ENCODE measurements at regions not wholly inside any gene's neighbourhood (a gene's known extent, or its start where the extent isn't known, plus 50 kb on each side); places are given as distances from the start of the nearest gene placed in this dataset.

DNA sequence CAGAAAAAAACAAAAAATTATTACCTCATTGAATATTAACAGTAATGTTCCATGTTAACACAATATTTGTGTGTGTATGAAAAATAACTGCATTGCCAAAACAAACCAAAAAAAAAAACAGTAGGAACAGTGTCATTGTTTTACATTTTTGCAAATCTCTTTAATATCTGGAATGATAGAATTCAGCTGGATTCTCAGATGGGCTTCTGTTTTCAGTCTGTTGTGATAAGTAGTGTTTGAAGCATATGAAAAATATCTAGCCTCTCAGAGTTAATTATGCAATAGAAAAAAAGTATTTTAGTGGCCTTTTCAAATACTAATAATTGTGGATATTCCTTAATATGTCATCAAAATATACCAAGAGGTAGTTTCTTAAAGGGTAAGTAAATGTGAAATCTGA is 52.9 kb upstream of the RWDD3 start (continued):
- TF ChIP-seq, protein P1, sequence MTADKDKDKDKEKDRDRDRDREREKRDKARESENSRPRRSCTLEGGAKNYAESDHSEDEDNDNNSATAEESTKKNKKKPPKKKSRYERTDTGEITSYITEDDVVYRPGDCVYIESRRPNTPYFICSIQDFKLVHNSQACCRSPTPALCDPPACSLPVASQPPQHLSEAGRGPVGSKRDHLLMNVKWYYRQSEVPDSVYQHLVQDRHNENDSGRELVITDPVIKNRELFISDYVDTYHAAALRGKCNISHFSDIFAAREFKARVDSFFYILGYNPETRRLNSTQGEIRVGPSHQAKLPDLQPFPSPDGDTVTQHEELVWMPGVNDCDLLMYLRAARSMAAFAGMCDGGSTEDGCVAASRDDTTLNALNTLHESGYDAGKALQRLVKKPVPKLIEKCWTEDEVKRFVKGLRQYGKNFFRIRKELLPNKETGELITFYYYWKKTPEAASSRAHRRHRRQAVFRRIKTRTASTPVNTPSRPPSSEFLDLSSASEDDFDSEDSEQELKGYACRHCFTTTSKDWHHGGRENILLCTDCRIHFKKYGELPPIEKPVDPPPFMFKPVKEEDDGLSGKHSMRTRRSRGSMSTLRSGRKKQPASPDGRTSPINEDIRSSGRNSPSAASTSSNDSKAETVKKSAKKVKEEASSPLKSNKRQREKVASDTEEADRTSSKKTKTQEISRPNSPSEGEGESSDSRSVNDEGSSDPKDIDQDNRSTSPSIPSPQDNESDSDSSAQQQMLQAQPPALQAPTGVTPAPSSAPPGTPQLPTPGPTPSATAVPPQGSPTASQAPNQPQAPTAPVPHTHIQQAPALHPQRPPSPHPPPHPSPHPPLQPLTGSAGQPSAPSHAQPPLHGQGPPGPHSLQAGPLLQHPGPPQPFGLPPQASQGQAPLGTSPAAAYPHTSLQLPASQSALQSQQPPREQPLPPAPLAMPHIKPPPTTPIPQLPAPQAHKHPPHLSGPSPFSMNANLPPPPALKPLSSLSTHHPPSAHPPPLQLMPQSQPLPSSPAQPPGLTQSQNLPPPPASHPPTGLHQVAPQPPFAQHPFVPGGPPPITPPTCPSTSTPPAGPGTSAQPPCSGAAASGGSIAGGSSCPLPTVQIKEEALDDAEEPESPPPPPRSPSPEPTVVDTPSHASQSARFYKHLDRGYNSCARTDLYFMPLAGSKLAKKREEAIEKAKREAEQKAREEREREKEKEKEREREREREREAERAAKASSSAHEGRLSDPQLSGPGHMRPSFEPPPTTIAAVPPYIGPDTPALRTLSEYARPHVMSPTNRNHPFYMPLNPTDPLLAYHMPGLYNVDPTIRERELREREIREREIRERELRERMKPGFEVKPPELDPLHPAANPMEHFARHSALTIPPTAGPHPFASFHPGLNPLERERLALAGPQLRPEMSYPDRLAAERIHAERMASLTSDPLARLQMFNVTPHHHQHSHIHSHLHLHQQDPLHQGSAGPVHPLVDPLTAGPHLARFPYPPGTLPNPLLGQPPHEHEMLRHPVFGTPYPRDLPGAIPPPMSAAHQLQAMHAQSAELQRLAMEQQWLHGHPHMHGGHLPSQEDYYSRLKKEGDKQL (CRISPR knock-in tag; IDR thresholded peaks at IDR 0.05; ENCODE audit: low read depth) = no peak
- TF ChIP-seq, protein P2, sequence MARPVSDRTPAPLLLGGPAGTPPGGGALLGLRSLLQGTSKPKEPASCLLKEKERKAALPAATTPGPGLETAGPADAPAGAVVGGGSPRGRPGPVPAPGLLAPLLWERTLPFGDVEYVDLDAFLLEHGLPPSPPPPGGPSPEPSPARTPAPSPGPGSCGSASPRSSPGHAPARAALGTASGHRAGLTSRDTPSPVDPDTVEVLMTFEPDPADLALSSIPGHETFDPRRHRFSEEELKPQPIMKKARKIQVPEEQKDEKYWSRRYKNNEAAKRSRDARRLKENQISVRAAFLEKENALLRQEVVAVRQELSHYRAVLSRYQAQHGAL (CRISPR knock-in tag; IDR thresholded peaks at IDR 0.05; ENCODE audit: not compliant biosample characterization) = no peak
- TF ChIP-seq, protein P3, sequence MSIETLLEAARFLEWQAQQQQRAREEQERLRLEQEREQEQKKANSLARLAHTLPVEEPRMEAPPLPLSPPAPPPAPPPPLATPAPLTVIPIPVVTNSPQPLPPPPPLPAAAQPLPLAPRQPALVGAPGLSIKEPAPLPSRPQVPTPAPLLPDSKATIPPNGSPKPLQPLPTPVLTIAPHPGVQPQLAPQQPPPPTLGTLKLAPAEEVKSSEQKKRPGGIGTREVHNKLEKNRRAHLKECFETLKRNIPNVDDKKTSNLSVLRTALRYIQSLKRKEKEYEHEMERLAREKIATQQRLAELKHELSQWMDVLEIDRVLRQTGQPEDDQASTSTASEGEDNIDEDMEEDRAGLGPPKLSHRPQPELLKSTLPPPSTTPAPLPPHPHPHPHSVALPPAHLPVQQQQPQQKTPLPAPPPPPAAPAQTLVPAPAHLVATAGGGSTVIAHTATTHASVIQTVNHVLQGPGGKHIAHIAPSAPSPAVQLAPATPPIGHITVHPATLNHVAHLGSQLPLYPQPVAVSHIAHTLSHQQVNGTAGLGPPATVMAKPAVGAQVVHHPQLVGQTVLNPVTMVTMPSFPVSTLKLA (IDR thresholded peaks at IDR 0.05) = no peak
- TF ChIP-seq ERF (CRISPR knock-in tag; IDR thresholded peaks at IDR 0.05) (no peak), CHD4 (IDR thresholded peaks at IDR 0.05; ENCODE audit: borderline replicate concordance, low read length) (no peak), MBD4 (IDR thresholded peaks at IDR 0.05; ENCODE audit: borderline replicate concordance, low read length) (no peak), SMAD1 (CRISPR knock-in tag; IDR thresholded peaks at IDR 0.05; ENCODE audit: borderline replicate concordance, low read depth) (no peak)

Measured in HepG2 (cell line).